Testis (tissue), 2 donors: ENCODE measurements at regions not wholly inside any gene's neighbourhood (a gene's known extent, or its start where the extent isn't known, plus 50 kb on each side); places are given as distances from the start of the nearest gene placed in this dataset.
"Not testable (repeated sequence)": the region's sequence is repeated elsewhere in the genome, so short reads cannot be mapped to it uniquely, and the experiment has no call there.

Experiments
- CTCF ChIP-seq, 3 experiments: fragments of 450-650 bp in 2 of 3; fragments of 200-600 bp in 1 of 3; sonication (generic) in 1 of 3; IDR thresholded peaks; one replicate each; pipeline ENCODE4 v1.5.1; 2016 to 2019; ENCODE audit warnings: antibody characterized with exemption in 3 of 3, mild to moderate bottlenecking in 2 of 3, moderate library complexity in 1 of 3
- POLR2A ChIP-seq: fragments of 450-650 bp; IDR thresholded peaks from one replicate; pipeline ENCODE4 v1.6.1; 2017; ENCODE audit warnings: antibody characterized with exemption, mild to moderate bottlenecking, moderate library complexity

GRCh38 chr20:29514634-29515033 is 1742.8 kb upstream of the DEFB115 start:
- TF ChIP-seq CTCF (IDR thresholded peaks at IDR 0.05); POLR2A: not testable (repeated sequence)
